Activated CD4-positive, alpha-beta T cell treated with anti-CD3 and anti-CD28 coated beads for 36 hours (primary cell): ENCODE measurements at regions not wholly inside any gene's neighbourhood (a gene's known extent, or its start where the extent isn't known, plus 50 kb on each side); places are given as distances from the start of the nearest gene placed in this dataset.

Source experiments
- ATAC-seq: fragments of 200-7000 bp; cut with Tn5 transposase; one replicate; pipeline ENCODE4 v1.10.0; 2021; ENCODE audit warnings: mild to moderate bottlenecking, moderate library complexity
- CTCF ChIA-PET: fragments of 350-600 bp; sonication (Branson Sonifier 250); formaldehyde crosslinking; loops from one replicate; lab custom pipeline; 2021; ENCODE audit warnings: antibody characterized with exemption; lab: Charles Lee
- POLR2A ChIA-PET: fragments of 350-600 bp; sonication (Branson Sonifier 250); formaldehyde crosslinking; loops from one replicate; lab custom pipeline; 2021; ENCODE audit warnings: antibody characterized with exemption, inconsistent platforms; lab: Charles Lee
- DNase-seq: peaks from one replicate; pipeline ENCODE4 v3.0.0-alpha.2; 2020
- H3K27ac Mint-ChIP-seq: one replicate; pipeline ENCODE4 v1.8.0; 2021; ENCODE audit warnings: mixed read lengths
- H3K27me3 Mint-ChIP-seq: one replicate; pipeline ENCODE4 v1.8.0; 2021; ENCODE audit warnings: mixed read lengths
- H3K36me3 Mint-ChIP-seq: one replicate; pipeline ENCODE4 v1.8.0; 2021; ENCODE audit warnings: low read depth, mixed read lengths
- H3K4me1 Mint-ChIP-seq: one replicate; pipeline ENCODE4 v1.8.0; 2021; ENCODE audit warnings: mixed read lengths
- H3K4me3 Mint-ChIP-seq: one replicate; pipeline ENCODE4 v1.8.0; 2021; ENCODE audit warnings: mild to moderate bottlenecking, moderate library complexity, mixed read lengths
- H3K9me3 Mint-ChIP-seq: one replicate; pipeline ENCODE4 v1.8.0; 2021; ENCODE audit warnings: low read depth, mixed read lengths
- intact Hi-C, 2 experiments: fragments of 100-400 bp; cut with DNase I in 1 of 2; cut with micrococcal nuclease in 1 of 2; formaldehyde crosslinking; loops; one replicate each; pipeline versions ENCODE4 v1.14.2 to v1.15.1; 2022 to 2024; cut with DNase I, micrococcal nuclease

- CTCF ChIA-PET: no interaction called here
- H3K27ac Mint-ChIP-seq: no peak overlapping the region
- no peaks in the 10 kb centered on the region for H3K4me1 Mint-ChIP-seq
- H3K4me3 Mint-ChIP-seq: no peak overlapping the region
- H3K9me3 Mint-ChIP-seq: no peaks in the 10 kb centered on the region
- H3K27me3 Mint-ChIP-seq: peaks cover 14% of the 10 kb centered on the region
- no peak for ATAC-seq
- H3K36me3 Mint-ChIP-seq: no peaks in the 10 kb centered on the region
- DNase-seq: no peak
- intact Hi-C loops: no loop called here
- POLR2A ChIA-PET: no interaction called here
Measured at GRCh38 chr16:48816393-48816792, 206.4 kb upstream of the N4BP1 start.

- no peak for DNase-seq
- ChIA-PET POLR2A (no interaction called here), CTCF (no interaction called here)
- no peaks in the 10 kb centered on the region for H3K9me3 Mint-ChIP-seq
- intact Hi-C loops: no loop called here
- H3K4me3 Mint-ChIP-seq: no peak overlapping the region
- ATAC-seq: no peak
- no peaks in the 10 kb centered on the region for H3K36me3 Mint-ChIP-seq
- H3K4me1 Mint-ChIP-seq: no peaks in the 10 kb centered on the region
- peaks cover 19% of the 10 kb centered on the region for H3K27me3 Mint-ChIP-seq
- no peak overlapping the region for H3K27ac Mint-ChIP-seq
Measured at GRCh38 chr16:48814994-48815393, 205.0 kb upstream of the N4BP1 start.

- ATAC-seq (no peak), DNase-seq (no peak)
- ChIA-PET POLR2A (no interaction called here), CTCF (no interaction called here)
- no peaks in the 10 kb centered on the region for H3K4me1 Mint-ChIP-seq
- no peaks in the 10 kb centered on the region for H3K36me3 Mint-ChIP-seq
- intact Hi-C loops: no loop called here
- peaks cover 24% of the 10 kb centered on the region for H3K27me3 Mint-ChIP-seq
- H3K4me3 Mint-ChIP-seq: no peak overlapping the region
- no peaks in the 10 kb centered on the region for H3K9me3 Mint-ChIP-seq
- no peak overlapping the region for H3K27ac Mint-ChIP-seq
Measured at GRCh38 chr16:48813485-48813884, 203.5 kb upstream of the N4BP1 start.

- no peak for ATAC-seq
- intact Hi-C loops: no loop called here
- Mint-ChIP-seq H3K4me1 (no peaks in the 10 kb centered on the region), H3K9me3 (no peaks in the 10 kb centered on the region), H3K36me3 (no peaks in the 10 kb centered on the region), H3K27me3 (peaks cover 24% of the 10 kb centered on the region), H3K4me3 (no peak overlapping the region), H3K27ac (no peak overlapping the region)
- POLR2A ChIA-PET: no interaction called here
- DNase-seq: no peak
- CTCF ChIA-PET: no interaction called here
Measured at GRCh38 chr16:48812856-48813255, 202.9 kb upstream of the N4BP1 start.

GRCh38 chr16:48811478-48811877 lies 201.5 kb upstream of the N4BP1 start:
- no peaks in the 10 kb centered on the region for H3K36me3 Mint-ChIP-seq
- DNase-seq (no peak), ATAC-seq (no peak)
- CTCF ChIA-PET: interaction anchor here (0.6 to 0.8 kb wide), 2 partner anchors 9 to 78 kb away, joined by 4 read pairs; no protein-coding TSS in a partner anchor
- H3K9me3 Mint-ChIP-seq: no peaks in the 10 kb centered on the region
- POLR2A ChIA-PET: no interaction called here
- intact Hi-C loops: no loop called here
- peaks cover 27% of the 10 kb centered on the region for H3K27me3 Mint-ChIP-seq
- H3K4me3 Mint-ChIP-seq: no peak overlapping the region
- H3K27ac Mint-ChIP-seq: no peak overlapping the region
- no peaks in the 10 kb centered on the region for H3K4me1 Mint-ChIP-seq

GRCh38 chr16:48810803-48811453 lies 200.9 kb upstream of the N4BP1 start:
- no peaks in the 10 kb centered on the region for H3K36me3 Mint-ChIP-seq
- no peaks in the 10 kb centered on the region for H3K9me3 Mint-ChIP-seq
- ATAC-seq (no peak), DNase-seq (no peak)
- CTCF ChIA-PET: no interaction called here
- no peaks in the 10 kb centered on the region for H3K4me1 Mint-ChIP-seq
- no peak overlapping the region for H3K27ac Mint-ChIP-seq
- POLR2A ChIA-PET: no interaction called here
- no peak overlapping the region for H3K4me3 Mint-ChIP-seq
- peaks cover 27% of the 10 kb centered on the region for H3K27me3 Mint-ChIP-seq
- intact Hi-C loops: no loop called here

GRCh38 chr16:48810436-48810802 lies 200.4 kb upstream of the N4BP1 start:
- CTCF ChIA-PET: no interaction called here
- POLR2A ChIA-PET: no interaction called here
- no peak overlapping the region for H3K4me3 Mint-ChIP-seq
- H3K9me3 Mint-ChIP-seq: peaks cover 2% of the 10 kb centered on the region
- ATAC-seq (no peak), DNase-seq (no peak)
- intact Hi-C loops: no loop called here
- peaks cover 29% of the 10 kb centered on the region for H3K27me3 Mint-ChIP-seq
- no peaks in the 10 kb centered on the region for H3K36me3 Mint-ChIP-seq
- H3K4me1 Mint-ChIP-seq: no peaks in the 10 kb centered on the region
- H3K27ac Mint-ChIP-seq: no peak overlapping the region

- no peaks in the 10 kb centered on the region for H3K4me1 Mint-ChIP-seq
- POLR2A ChIA-PET: no interaction called here
- H3K36me3 Mint-ChIP-seq: no peaks in the 10 kb centered on the region
- intact Hi-C loops: no loop called here
- H3K4me3 Mint-ChIP-seq: no peak overlapping the region
- H3K27ac Mint-ChIP-seq: no peak overlapping the region
- CTCF ChIA-PET: no interaction called here
- H3K27me3 Mint-ChIP-seq: peaks cover 5% of the 10 kb centered on the region
- DNase-seq (no peak), ATAC-seq (no peak)
- no peaks in the 10 kb centered on the region for H3K9me3 Mint-ChIP-seq
Measured at GRCh38 chr16:48790151-48790550, 180.2 kb upstream of the N4BP1 start.

- H3K36me3 Mint-ChIP-seq: no peaks in the 10 kb centered on the region
- no peak overlapping the region for H3K4me3 Mint-ChIP-seq
- ChIA-PET CTCF (no interaction called here), POLR2A (no interaction called here)
- no peak for DNase-seq
- peaks cover 2% of the 10 kb centered on the region for H3K27me3 Mint-ChIP-seq
- no peak for ATAC-seq
- intact Hi-C loops: no loop called here
- H3K27ac Mint-ChIP-seq: no peak overlapping the region
- H3K9me3 Mint-ChIP-seq: no peaks in the 10 kb centered on the region
- no peaks in the 10 kb centered on the region for H3K4me1 Mint-ChIP-seq
Measured at GRCh38 chr16:48788475-48788874, 178.5 kb upstream of the N4BP1 start.

- CTCF ChIA-PET: no interaction called here
- Mint-ChIP-seq H3K36me3 (no peaks in the 10 kb centered on the region), H3K27ac (no peak overlapping the region), H3K4me3 (no peak overlapping the region), H3K27me3 (peaks cover 4% of the 10 kb centered on the region), H3K4me1 (no peaks in the 10 kb centered on the region), H3K9me3 (peaks cover 7% of the 10 kb centered on the region)
- ATAC-seq (no peak), DNase-seq (no peak)
- POLR2A ChIA-PET: no interaction called here
- intact Hi-C loops: no loop called here
Measured at GRCh38 chr16:48745541-48745940, 135.6 kb upstream of the N4BP1 start.

GRCh38 chr16:48740964-48741363 lies 131.0 kb upstream of the N4BP1 start:
- Mint-ChIP-seq H3K36me3 (no peaks in the 10 kb centered on the region), H3K9me3 (no peaks in the 10 kb centered on the region), H3K4me3 (no peak overlapping the region), H3K27ac (no peak overlapping the region), H3K4me1 (no peaks in the 10 kb centered on the region), H3K27me3 (no peaks in the 10 kb centered on the region)
- ChIA-PET POLR2A (no interaction called here), CTCF (interaction anchor here (0.6 kb wide), 1 partner anchor 45 kb away, joined by 4 read pairs; no protein-coding TSS in a partner anchor)
- intact Hi-C loops: no loop called here
- DNase-seq: no peak
- no peak for ATAC-seq

- ATAC-seq (no peak), DNase-seq (no peak)
- Mint-ChIP-seq H3K27me3 (no peaks in the 10 kb centered on the region), H3K4me3 (no peak overlapping the region), H3K4me1 (no peaks in the 10 kb centered on the region), H3K9me3 (no peaks in the 10 kb centered on the region), H3K36me3 (no peaks in the 10 kb centered on the region), H3K27ac (no peak overlapping the region)
- intact Hi-C loops: no loop called here
- POLR2A ChIA-PET: no interaction called here
- CTCF ChIA-PET: no interaction called here
Measured at GRCh38 chr16:48734220-48734619, 124.2 kb upstream of the N4BP1 start.
